ENCODE measurements at regions not wholly inside any gene's neighbourhood (a gene's known extent, or its start where the extent isn't known, plus 50 kb on each side); places are given as distances from the start of the nearest gene placed in this dataset.

GRCh38 chr15:97522347-97522746 lies 438.2 kb upstream of the ARRDC4 start:
- Histone ChIP-seq H3K4me2 (no peak overlapping the region), H3K27me3 (no peaks in the 10 kb centered on the region), H2AFZ (no peak overlapping the region), H3K9me2 (replicated peaks; ENCODE audit: insufficient read depth) (no peaks in the 10 kb centered on the region), H4K20me1 (ENCODE audit: insufficient read depth, poor library complexity, severe bottlenecking) (no peaks in the 10 kb centered on the region), H3K36me3 (replicated peaks; ENCODE audit: insufficient read depth, low read depth) (no peaks in the 10 kb centered on the region), H3K9me3 (ENCODE audit: low read depth) (no peaks in the 10 kb centered on the region), H3K4me1 (ENCODE audit: insufficient read depth) (no peaks in the 10 kb centered on the region), H3K79me2 (no peaks in the 10 kb centered on the region), H3K27ac (no peak overlapping the region), H3K4me3 (no peak overlapping the region)
- TF ChIP-seq, protein P1, sequence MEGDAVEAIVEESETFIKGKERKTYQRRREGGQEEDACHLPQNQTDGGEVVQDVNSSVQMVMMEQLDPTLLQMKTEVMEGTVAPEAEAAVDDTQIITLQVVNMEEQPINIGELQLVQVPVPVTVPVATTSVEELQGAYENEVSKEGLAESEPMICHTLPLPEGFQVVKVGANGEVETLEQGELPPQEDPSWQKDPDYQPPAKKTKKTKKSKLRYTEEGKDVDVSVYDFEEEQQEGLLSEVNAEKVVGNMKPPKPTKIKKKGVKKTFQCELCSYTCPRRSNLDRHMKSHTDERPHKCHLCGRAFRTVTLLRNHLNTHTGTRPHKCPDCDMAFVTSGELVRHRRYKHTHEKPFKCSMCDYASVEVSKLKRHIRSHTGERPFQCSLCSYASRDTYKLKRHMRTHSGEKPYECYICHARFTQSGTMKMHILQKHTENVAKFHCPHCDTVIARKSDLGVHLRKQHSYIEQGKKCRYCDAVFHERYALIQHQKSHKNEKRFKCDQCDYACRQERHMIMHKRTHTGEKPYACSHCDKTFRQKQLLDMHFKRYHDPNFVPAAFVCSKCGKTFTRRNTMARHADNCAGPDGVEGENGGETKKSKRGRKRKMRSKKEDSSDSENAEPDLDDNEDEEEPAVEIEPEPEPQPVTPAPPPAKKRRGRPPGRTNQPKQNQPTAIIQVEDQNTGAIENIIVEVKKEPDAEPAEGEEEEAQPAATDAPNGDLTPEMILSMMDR (IDR thresholded peaks at IDR 0.05; ENCODE audit: poor library complexity) = no peak
- no peak for TF ChIP-seq EZH2phosphoT487 (IDR thresholded peaks at IDR 0.05; ENCODE audit: low read depth, severe bottlenecking, unreplicated experiment)
- TF ChIP-seq EZH2 (IDR thresholded peaks at IDR 0.05; ENCODE audit: borderline replicate concordance) = no peak
- 91% methylated on average over 16 of the region's 16 CpGs for WGBS (ENCODE audit: low lambda C conversion rate, missing lambda C conversion rate)
- DNase-seq (ENCODE audit: low spot score) = no peak

DNA sequence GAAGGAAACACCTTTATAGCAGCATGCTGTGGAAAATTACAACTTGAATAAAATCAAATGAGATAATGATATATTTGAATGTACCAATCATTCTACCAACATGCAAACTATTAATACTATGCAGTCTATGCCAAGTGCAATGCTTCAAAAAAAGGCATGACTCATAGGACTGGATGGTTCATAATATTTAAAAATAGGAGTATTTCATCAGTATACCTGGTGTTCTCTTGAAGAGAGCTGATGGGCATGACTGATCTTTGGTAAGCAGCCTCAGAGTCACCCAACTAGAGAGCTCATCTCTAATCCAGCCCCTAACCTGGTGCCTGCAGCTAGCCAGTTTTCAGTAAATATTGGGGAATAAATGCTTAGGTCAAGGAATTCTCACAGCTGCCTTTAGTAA lies 434.7 kb upstream of the ARRDC4 start:
- no peaks in the 10 kb centered on the region for H3K9me3 ChIP-seq (ENCODE audit: low read depth)
- H2AFZ ChIP-seq = no peak overlapping the region
- no peak overlapping the region for H3K4me3 ChIP-seq
- H3K4me1 ChIP-seq (ENCODE audit: insufficient read depth) = no peaks in the 10 kb centered on the region
- no peak overlapping the region for H3K27ac ChIP-seq
- H3K36me3 ChIP-seq (replicated peaks; ENCODE audit: insufficient read depth, low read depth) = no peaks in the 10 kb centered on the region
- H3K4me2 ChIP-seq = no peak overlapping the region
- TF ChIP-seq, protein P1 (IDR thresholded peaks at IDR 0.05; ENCODE audit: poor library complexity) = no peak
- H3K27me3 ChIP-seq = no peaks in the 10 kb centered on the region
- H3K9me2 ChIP-seq (replicated peaks; ENCODE audit: insufficient read depth) = no peaks in the 10 kb centered on the region
- H4K20me1 ChIP-seq (ENCODE audit: insufficient read depth, poor library complexity, severe bottlenecking) = no peaks in the 10 kb centered on the region
- DNase-seq (ENCODE audit: low spot score) = no peak
- H3K79me2 ChIP-seq = no peaks in the 10 kb centered on the region

DNA sequence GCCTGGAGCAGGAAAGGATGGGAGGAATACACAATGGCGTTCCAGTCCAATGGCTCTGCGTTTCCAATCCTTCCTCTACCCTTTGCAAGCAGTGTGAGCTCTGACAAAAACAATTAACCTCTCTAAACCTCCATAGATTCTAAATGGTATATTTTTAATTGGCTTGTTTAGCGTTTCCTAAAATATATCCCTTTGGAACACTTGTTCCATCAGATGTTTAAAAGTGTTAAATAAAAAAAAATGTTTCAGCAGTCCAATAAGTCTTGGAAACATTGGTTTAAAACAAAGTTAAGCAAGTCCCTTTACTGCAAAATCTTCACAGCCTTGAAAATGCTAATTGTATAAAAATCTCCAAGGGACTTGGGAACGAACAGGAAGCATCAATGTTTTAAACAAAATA lies 432.3 kb upstream of the ARRDC4 start:
- Histone ChIP-seq H2AFZ (no peak overlapping the region), H3K9me3 (ENCODE audit: low read depth) (no peaks in the 10 kb centered on the region), H3K36me3 (replicated peaks; ENCODE audit: insufficient read depth, low read depth) (no peaks in the 10 kb centered on the region), H3K9me2 (replicated peaks; ENCODE audit: insufficient read depth) (no peaks in the 10 kb centered on the region), H3K4me3 (no peak overlapping the region), H3K27ac (no peak overlapping the region), H3K4me2 (no peak overlapping the region), H4K20me1 (ENCODE audit: insufficient read depth, poor library complexity, severe bottlenecking) (no peaks in the 10 kb centered on the region), H3K4me1 (ENCODE audit: insufficient read depth) (no peaks in the 10 kb centered on the region), H3K79me2 (no peaks in the 10 kb centered on the region), H3K27me3 (no peaks in the 10 kb centered on the region)
- WGBS (ENCODE audit: low lambda C conversion rate, missing lambda C conversion rate) = 78% methylated on average over 4 of the region's 4 CpGs
- no peak for TF ChIP-seq EZH2 (IDR thresholded peaks at IDR 0.05; ENCODE audit: borderline replicate concordance)
- no peak for DNase-seq (ENCODE audit: low spot score)

DNA sequence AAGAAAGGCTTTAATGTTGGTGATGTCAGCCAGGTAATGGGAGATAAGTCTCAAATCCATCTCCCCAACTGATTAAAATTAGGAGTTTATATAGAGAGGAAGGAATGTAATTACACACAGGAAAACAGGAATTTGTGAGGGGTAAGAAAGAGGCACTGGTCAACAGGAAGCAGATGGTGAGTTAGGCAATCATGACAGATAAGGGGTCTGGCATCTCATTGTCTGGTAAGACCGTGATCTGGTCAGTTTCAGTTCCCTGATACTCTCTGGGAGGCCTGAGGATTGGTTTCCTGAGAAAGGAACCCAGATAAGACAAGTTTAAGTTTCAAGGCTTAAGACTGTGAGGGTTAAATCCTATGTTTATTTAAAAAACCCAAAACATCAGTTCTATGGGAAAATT lies 414.7 kb upstream of the ARRDC4 start:
- H3K27ac ChIP-seq = no peak overlapping the region
- 29% methylated on average over 1 of the region's 1 CpG for WGBS (ENCODE audit: low lambda C conversion rate, missing lambda C conversion rate)
- H3K9me3 ChIP-seq (ENCODE audit: low read depth) = no peaks in the 10 kb centered on the region
- H3K4me3 ChIP-seq = no peak overlapping the region
- no peaks in the 10 kb centered on the region for H4K20me1 ChIP-seq (ENCODE audit: insufficient read depth, poor library complexity, severe bottlenecking)
- H3K79me2 ChIP-seq = no peaks in the 10 kb centered on the region
- no peaks in the 10 kb centered on the region for H3K36me3 ChIP-seq (replicated peaks; ENCODE audit: insufficient read depth, low read depth)
- no peak for DNase-seq (ENCODE audit: low spot score)
- no peak overlapping the region for H2AFZ ChIP-seq
- no peaks in the 10 kb centered on the region for H3K27me3 ChIP-seq
- no peaks in the 10 kb centered on the region for H3K9me2 ChIP-seq (replicated peaks; ENCODE audit: insufficient read depth)
- H3K4me2 ChIP-seq = no peak overlapping the region
- no peaks in the 10 kb centered on the region for H3K4me1 ChIP-seq (ENCODE audit: insufficient read depth)
- TF ChIP-seq EZH2 (IDR thresholded peaks at IDR 0.05; ENCODE audit: borderline replicate concordance) = no peak
- no peak for TF ChIP-seq EZH2phosphoT487 (IDR thresholded peaks at IDR 0.05; ENCODE audit: low read depth, severe bottlenecking, unreplicated experiment)
- TF ChIP-seq, protein P1 (IDR thresholded peaks at IDR 0.05; ENCODE audit: poor library complexity) = no peak
